ENCODE measurements at regions not wholly inside any gene's neighbourhood (a gene's known extent, or its start where the extent isn't known, plus 50 kb on each side); places are given as distances from the start of the nearest gene placed in this dataset.
"Not testable (repeated sequence)": the region's sequence is repeated elsewhere in the genome, so short reads cannot be mapped to it uniquely, and the experiment has no call there.

DNA sequence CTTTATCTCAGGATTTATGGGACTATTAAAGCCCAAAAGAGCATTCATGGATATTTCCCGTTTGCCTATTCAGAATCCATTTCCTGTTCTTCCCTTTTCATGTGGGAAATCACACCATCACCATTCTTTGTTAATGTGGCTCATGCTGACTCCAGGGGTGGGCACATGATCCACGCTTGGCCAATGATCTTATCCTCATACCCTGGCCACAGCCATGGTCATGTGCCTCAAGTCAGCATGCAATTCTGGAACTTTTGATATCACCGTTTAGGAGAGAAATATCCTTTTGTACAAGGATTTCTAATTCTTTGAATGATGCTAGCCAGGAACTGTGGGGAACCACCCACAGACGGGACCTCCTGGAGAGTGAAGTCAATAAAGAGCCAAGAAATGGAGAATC, 272.2 kb downstream of the PRELID2 start:
- DNase-seq = no peak

DNA sequence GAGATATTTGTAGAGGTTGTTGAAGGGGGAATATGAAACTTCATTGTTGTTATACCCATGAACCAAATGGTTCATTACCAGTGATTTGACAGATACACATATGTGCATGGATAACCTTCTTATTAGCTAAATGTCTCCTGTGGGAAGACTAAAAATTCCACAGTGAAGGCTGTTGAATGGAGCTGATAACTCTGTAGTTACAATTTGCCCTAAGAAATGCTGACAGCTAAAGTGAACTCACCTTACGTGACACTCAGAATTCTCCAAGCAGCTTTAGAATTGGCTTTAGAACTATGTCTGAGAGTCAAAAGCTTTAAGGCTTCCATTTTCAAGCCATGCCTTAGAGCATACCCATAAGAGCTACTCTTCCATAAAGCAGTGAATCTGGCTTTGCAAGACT, 276.9 kb downstream of the PRELID2 start:
- no peak for DNase-seq

GRCh38 chr5:145557345-145557744, 277.8 kb downstream of the PRELID2 start:
- no peak for DNase-seq

GRCh38 chr5:145554399-145554798, 280.7 kb downstream of the PRELID2 start:
- no peak for DNase-seq

- no peak for DNase-seq
Measured at GRCh38 chr5:145553177-145553576, 282.0 kb downstream of the PRELID2 start.

DNA sequence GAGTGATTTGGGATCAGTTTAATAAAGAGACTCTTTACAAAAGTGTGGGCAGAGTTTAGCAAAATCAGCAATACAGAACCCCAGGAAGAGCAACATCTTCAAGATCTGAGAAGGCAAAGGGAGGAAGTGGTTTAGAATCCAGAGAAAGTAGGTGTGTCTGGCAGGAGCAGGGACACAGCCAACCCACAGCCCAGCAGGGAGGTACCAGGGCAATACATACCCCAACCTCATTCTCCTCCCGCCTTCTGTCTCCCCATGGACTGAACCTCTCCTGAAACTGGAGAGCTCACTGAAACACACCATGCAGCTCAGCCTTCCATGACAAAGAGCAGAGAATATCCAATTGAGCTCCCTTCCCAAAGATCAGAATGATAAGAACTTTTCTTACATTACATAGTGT, 283.4 kb downstream of the PRELID2 start:
- DNase-seq = no peak

DNA sequence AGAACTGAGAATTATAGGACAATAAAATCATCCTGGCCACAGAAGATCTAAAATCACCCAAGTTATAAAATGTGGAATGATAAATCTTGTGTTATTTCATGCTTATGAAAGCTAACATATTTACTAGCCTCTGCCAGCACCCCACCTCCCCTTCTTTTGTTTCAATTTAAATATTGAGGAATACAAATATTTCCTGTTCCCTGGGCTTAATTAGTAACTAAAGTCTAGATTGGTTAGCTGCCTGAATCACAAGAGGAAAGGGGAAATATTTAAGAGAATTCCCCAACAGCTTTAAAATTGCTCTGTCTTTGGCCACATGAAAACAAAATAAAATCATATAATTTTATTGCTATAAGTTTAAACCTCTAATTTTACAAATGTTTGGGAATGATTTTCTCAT, 287.0 kb downstream of the PRELID2 start:
- DNase-seq = no peak

DNA sequence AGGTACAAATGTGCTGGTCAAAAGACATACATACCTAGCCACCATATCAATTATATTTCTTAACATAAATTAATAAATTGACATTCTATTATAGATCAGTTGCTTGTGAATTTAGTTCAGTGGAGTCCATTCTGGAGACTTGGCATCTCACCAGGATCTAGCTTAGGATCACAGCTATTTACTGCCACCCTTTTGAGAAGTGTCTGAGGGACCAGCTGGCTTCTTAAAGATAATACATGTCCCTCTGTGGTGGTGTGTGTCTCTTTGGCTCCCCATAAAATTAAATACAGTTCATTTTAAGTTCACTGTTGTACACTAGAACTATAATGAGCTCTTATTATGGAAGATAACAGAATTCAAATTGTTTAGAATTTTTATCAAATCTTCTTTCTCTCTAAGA, 290.7 kb downstream of the PRELID2 start:
- no peak for DNase-seq

GRCh38 chr5:145543968-145544367, 291.2 kb downstream of the PRELID2 start:
- DNase-seq = no peak

DNA sequence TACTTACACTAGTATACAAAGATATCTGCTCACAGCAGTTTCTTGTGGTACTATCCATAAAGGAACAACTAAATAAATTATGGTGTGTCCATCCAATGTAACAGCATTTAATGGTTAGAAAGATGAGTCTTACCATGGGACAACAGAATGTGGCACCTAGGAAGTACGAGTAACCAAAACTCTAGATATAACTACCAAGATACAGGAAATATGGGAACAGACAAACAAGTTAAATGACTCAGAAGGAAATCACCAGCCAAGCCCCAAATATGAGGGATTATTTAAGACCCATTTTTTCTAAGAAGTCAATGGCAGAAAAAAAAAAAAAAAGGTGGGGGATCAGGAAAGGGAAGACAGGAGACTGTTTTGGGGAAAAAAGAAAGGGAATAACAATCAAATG, 294.8 kb downstream of the PRELID2 start:
- DNase-seq = no peak

- no peak for DNase-seq
Measured at GRCh38 chr5:145539201-145539600, 295.9 kb downstream of the PRELID2 start.

DNA sequence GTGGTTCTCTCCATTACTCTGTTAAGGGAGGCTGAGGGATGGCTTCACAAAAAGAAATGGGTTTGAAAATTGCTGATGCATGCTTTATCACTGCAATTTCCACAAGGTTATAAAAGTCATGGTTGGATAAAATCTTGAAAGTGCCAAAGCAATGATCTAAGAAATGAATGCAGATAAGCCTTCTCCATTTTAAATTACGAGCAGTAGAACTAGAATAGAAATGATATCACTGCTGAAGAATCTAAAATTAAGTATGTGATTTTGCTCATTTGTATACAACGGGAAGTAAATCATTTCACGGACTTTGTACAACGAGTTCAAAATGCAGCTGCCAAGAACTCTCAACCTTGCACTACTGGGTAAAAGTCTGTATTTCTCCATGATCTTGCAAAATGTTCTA, 299.0 kb downstream of the PRELID2 start:
- no peak for DNase-seq

GRCh38 chr5:145531038-145531734, 304.0 kb downstream of the PRELID2 start:
- no peak for DNase-seq

DNA sequence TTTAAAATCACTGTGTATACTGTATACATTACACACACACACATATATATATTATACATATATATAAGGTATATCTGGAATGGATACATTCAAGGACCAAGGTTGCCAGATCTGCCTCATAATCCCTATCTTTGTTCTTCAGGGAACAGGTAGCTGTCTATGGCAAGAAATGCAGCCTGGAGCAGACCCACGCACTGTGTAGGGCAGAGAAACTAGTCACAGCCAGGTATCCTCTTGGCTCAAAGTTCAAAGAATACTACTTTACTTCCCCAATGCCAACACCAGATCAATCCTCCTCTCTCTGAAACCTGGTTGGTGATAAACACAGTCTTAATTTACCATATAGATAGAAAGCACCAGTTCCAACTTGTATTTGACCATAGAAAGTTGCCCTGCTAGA, 313.6 kb downstream of the PRELID2 start:
- no peak for DNase-seq

DNA sequence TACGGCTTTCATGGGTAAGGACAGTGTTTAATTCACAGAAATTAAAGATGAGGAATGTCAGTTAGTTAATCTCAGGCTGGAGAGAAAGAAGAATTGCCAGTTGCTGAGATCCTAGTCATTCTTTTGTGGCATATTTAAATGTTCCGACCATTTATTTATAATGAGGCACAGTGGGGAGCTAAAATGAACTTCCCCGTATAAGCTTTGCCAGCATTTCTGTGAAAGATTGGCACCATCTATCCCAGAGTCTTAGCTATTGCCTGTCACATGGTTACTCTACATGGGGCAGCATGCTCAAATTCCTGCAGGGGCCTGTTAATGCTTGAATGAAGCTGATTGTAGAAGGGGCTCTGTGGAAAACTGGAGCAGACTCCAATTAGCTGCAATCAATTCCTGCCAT, 314.1 kb downstream of the PRELID2 start:
- no peak for DNase-seq

DNA sequence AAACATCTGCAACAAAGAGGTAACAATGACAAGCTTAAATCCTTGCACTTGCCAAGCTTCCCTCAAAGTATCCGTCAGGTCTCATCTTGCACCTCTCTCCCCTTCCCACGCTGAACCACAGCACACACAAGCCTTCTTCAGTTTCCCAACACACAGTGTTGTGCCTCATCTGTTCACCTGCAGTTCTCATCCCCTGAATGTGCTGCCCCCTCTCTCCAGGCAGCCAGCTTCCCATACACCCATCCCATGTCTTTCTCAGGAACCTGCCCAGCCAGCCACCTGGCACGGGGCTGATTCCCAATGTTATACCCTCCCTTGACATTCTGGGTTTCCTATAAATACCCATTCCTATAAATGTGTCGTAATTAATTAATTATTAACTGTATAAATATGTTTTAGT, 314.8 kb downstream of the PRELID2 start:
- no peak for DNase-seq

DNA sequence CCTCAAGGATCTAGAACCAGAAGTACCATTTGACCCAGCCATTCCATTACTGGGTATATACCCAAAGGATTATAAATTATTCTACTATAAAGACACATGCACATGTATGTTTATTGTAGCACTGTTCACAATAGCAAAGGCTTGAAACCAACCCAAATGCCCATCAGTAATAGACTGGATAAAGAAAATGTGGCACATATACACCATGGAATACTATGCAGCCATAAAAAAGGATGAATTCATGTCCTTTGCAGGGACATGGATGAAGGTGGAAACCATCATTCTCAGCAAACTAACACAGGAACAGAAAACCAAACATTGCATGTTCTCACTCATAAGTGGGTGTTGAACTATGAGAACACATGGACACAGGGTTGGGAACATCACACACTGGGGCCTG, 317.6 kb downstream of the PRELID2 start:
- not testable (repeated sequence) for DNase-seq

- DNase-seq = no peak
Measured at GRCh38 chr5:145511351-145511750, 323.8 kb downstream of the PRELID2 start.

DNA sequence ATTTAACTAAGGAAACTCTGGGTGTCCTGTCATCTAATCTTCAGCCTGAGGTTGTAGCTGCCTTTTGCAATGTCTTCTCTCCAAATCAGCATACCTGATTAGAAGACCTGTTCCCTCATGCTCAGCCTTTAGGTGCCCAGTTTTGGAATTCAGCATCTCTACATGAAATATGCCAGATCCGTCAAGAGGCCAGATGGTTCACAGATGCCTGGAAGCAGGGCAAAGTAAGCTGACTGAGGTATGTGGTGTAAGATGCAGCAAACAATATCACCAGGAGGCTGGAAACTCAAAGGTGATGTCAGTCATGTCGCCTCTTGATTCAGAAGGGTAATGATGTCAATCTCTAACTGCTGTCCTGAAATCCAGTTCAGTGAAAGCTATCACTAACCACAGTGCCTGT, 324.4 kb downstream of the PRELID2 start:
- no peak for DNase-seq

GRCh38 chr5:145510324-145510723, 324.8 kb downstream of the PRELID2 start:
- DNase-seq = no peak

GRCh38 chr5:145509336-145510136, 325.6 kb downstream of the PRELID2 start:
- DNase-seq = no peak

- no peak for DNase-seq
Measured at GRCh38 chr5:145506185-145506850, 328.8 kb downstream of the PRELID2 start.

DNA sequence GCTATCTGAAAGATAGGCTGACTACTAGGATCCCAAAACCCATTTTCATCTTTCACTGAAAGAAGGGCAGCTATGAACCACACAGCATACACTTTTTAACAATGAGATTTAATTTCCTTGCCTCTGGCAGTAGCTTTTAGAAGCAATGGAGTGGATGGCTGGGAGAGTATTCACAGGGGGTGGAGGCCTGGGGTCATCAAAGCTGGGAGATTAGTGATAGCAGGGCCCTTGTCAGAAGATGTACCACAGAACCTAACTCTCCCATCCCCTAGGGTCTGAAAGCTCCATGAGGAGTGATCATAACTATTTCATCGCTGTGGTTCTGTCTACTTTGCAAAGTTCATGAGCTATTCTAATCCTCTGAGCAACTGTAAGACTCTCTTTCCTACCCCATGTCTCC, 332.2 kb downstream of the PRELID2 start:
- DNase-seq = no peak

DNA sequence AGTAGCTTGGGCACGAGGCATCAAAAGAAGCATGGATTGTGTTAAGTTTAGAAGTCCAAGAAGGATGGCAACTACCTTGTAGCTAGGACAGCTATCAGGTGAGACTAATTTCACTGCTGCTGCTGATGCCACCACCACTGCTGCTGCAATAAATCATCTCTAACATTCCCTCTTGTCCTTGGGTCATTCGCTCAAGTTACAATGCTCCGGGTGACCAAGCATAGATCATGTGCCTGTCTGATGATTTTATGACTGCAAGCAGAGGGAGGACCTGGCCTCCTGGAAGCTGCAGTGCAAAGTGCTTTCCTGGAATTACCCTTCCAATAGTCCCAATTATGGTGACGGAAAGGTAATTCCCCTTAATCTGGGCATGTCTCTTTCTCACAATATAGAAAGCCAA, 334.4 kb downstream of the PRELID2 start:
- no peak for DNase-seq
